Embryonic facial prominence (tissue), 1 donor: ENCODE measurements at regions not wholly inside any gene's neighbourhood (a gene's known extent, or its start where the extent isn't known, plus 50 kb on each side); places are given as distances from the start of the nearest gene placed in this dataset.

Experiments used
- DNase-seq: peaks from one replicate; pipeline ENCODE4 v3.0.0-alpha.2; 2016; ENCODE audit errors: extremely low spot score

- DNase-seq, result no peak
Measured at GRCh38 chr11:28483072-28483867, 375.1 kb downstream of the METTL15 start.

- DNase-seq, result no peak
Measured at GRCh38 chr11:28482666-28483065, 374.5 kb downstream of the METTL15 start.

- no peak for DNase-seq
Measured at GRCh38 chr11:28481616-28482480, 373.7 kb downstream of the METTL15 start.

GRCh38 chr11:28480406-28480805 lies 372.2 kb downstream of the METTL15 start:
- no peak for DNase-seq

GRCh38 chr11:28476864-28477263 lies 368.7 kb downstream of the METTL15 start:
- DNase-seq, result no peak

- no peak for DNase-seq
Measured at GRCh38 chr11:28476049-28476448, 367.9 kb downstream of the METTL15 start.

GRCh38 chr11:28472904-28473303 lies 364.7 kb downstream of the METTL15 start:
- no peak for DNase-seq

GRCh38 chr11:28471537-28471936 lies 363.3 kb downstream of the METTL15 start:
- no peak for DNase-seq

GRCh38 chr11:28470180-28470579 lies 362.0 kb downstream of the METTL15 start:
- no peak for DNase-seq

- DNase-seq, result no peak
Measured at GRCh38 chr11:28466506-28466905, 358.3 kb downstream of the METTL15 start.

GRCh38 chr11:28464252-28464867 lies 356.2 kb downstream of the METTL15 start:
- no peak for DNase-seq

GRCh38 chr11:28463826-28464225 lies 355.6 kb downstream of the METTL15 start:
- no peak for DNase-seq

- no peak for DNase-seq
Measured at GRCh38 chr11:28461846-28462245, 353.7 kb downstream of the METTL15 start.

GRCh38 chr11:28461338-28461737 lies 353.1 kb downstream of the METTL15 start:
- DNase-seq, result no peak

GRCh38 chr11:28460348-28460747 lies 352.2 kb downstream of the METTL15 start:
- no peak for DNase-seq

GRCh38 chr11:28459912-28460311 lies 351.7 kb downstream of the METTL15 start:
- DNase-seq, result no peak

GRCh38 chr11:28457481-28458065 lies 349.4 kb downstream of the METTL15 start:
- DNase-seq, result no peak

GRCh38 chr11:28448186-28448585 lies 340.0 kb downstream of the METTL15 start:
- DNase-seq, result no peak

GRCh38 chr11:28447226-28447625 lies 339.0 kb downstream of the METTL15 start:
- no peak for DNase-seq

GRCh38 chr11:28442131-28442530 lies 333.9 kb downstream of the METTL15 start:
- no peak for DNase-seq

GRCh38 chr11:28439403-28439802 lies 331.2 kb downstream of the METTL15 start:
- no peak for DNase-seq

GRCh38 chr11:28420099-28420498 lies 311.9 kb downstream of the METTL15 start:
- no peak for DNase-seq
